ENCODE measurements at regions not wholly inside any gene's neighbourhood (a gene's known extent, or its start where the extent isn't known, plus 50 kb on each side); places are given as distances from the start of the nearest gene placed in this dataset.

DNA sequence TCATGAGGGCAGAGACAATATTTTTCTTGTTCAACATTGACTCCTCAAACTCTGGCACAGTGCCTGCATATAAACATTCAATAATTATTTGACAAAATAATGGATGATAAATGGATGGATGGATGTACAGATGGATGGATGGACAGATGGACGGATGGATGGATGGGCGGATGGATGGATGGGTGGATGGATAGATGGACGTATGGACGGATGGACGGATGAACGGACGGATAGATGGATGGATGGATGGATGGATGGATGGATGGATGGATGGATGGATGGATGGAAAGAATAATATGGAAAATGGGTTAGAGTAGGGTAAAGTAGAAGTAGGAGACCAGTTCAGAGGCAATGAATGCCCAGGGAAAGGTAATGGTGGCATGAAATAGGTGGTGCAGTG lies 589.2 kb downstream of the EBF1 start:
- TF ChIP-seq POU2F2 (IDR thresholded peaks at IDR 0.05; ENCODE audit: borderline replicate concordance, low read depth, low read length) = no peak
- no peak for TF ChIP-seq SIN3A (IDR thresholded peaks at IDR 0.05; ENCODE audit: low read depth, low read length)
- no peak for TF ChIP-seq MAX (IDR thresholded peaks at IDR 0.05; ENCODE audit: low read depth, low read length)
- no peak for TF ChIP-seq KAT2A (conservative IDR thresholded peaks at IDR 0.05; ENCODE audit: control insufficient read depth, low read depth, low read length)
- no peak for TF ChIP-seq YY1 (IDR thresholded peaks at IDR 0.05; ENCODE audit: low read depth, low read length)
- no peak for TF ChIP-seq SRF (IDR thresholded peaks at IDR 0.05; ENCODE audit: low read depth in 2 of 2, low read length in 2 of 2)
- TF ChIP-seq, protein P1, sequence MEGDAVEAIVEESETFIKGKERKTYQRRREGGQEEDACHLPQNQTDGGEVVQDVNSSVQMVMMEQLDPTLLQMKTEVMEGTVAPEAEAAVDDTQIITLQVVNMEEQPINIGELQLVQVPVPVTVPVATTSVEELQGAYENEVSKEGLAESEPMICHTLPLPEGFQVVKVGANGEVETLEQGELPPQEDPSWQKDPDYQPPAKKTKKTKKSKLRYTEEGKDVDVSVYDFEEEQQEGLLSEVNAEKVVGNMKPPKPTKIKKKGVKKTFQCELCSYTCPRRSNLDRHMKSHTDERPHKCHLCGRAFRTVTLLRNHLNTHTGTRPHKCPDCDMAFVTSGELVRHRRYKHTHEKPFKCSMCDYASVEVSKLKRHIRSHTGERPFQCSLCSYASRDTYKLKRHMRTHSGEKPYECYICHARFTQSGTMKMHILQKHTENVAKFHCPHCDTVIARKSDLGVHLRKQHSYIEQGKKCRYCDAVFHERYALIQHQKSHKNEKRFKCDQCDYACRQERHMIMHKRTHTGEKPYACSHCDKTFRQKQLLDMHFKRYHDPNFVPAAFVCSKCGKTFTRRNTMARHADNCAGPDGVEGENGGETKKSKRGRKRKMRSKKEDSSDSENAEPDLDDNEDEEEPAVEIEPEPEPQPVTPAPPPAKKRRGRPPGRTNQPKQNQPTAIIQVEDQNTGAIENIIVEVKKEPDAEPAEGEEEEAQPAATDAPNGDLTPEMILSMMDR (IDR thresholded peaks at IDR 0.05 in 2 of 3, conservative IDR thresholded peaks at IDR 0.05 in 1 of 3; ENCODE audit: control insufficient read depth in 2 of 3, extremely low read depth in 1 of 3, insufficient read depth in 1 of 3, low read depth in 3 of 3, low read length in 3 of 3) = no peak
- TF ChIP-seq POLR2A (IDR thresholded peaks at IDR 0.05; ENCODE audit: low read depth, low read length) = no peak
